HG03575 (cell line): ENCODE measurements at regions not wholly inside any gene's neighbourhood (a gene's known extent, or its start where the extent isn't known, plus 50 kb on each side); places are given as distances from the start of the nearest gene placed in this dataset.
"Not testable (repeated sequence)": the region's sequence is repeated elsewhere in the genome, so short reads cannot be mapped to it uniquely, and the experiment has no call there.

Experiments used
- ATAC-seq: cut with Tn5 transposase; IDR thresholded peaks from one replicate; pipeline ENCODE4 v1.9.1; 2021; ENCODE audit not compliant: unreplicated experiment, insufficient number of reproducible peaks, low FRiP score; ENCODE audit errors: extremely low read depth

GRCh38 chr9:105010089-105010488 lies 82.1 kb upstream of the ABCA1 start:
- ATAC-seq, result not testable (repeated sequence)

GRCh38 chr9:105021917-105022316 lies 94.0 kb upstream of the ABCA1 start:
- ATAC-seq, result no peak

- not testable (repeated sequence) for ATAC-seq
Observed at GRCh38 chr9:105022545-105022944, 94.6 kb upstream of the ABCA1 start.

- ATAC-seq, result no peak
Observed at GRCh38 chr9:105023788-105024187, 95.8 kb upstream of the ABCA1 start.

GRCh38 chr9:105024529-105024928 lies 96.6 kb upstream of the ABCA1 start:
- ATAC-seq, result no peak

GRCh38 chr9:105026451-105026850 lies 98.5 kb upstream of the ABCA1 start:
- no peak for ATAC-seq

- no peak for ATAC-seq
Observed at GRCh38 chr9:105027084-105027483, 99.1 kb upstream of the ABCA1 start.

- ATAC-seq, result no peak
Observed at GRCh38 chr9:105030285-105030684, 102.3 kb upstream of the ABCA1 start.

GRCh38 chr9:105037139-105037538 lies 109.2 kb upstream of the ABCA1 start:
- ATAC-seq, result no peak

GRCh38 chr9:105038051-105038450 lies 110.1 kb upstream of the ABCA1 start:
- ATAC-seq, result no peak

GRCh38 chr9:105039175-105039799 lies 111.3 kb upstream of the ABCA1 start:
- ATAC-seq, result no peak

GRCh38 chr9:105043370-105043936 lies 115.5 kb upstream of the ABCA1 start:
- ATAC-seq, result no peak

GRCh38 chr9:105044518-105044917 lies 116.6 kb upstream of the ABCA1 start:
- ATAC-seq, result no peak

GRCh38 chr9:105046907-105047741 lies 119.2 kb upstream of the ABCA1 start:
- no peak for ATAC-seq

GRCh38 chr9:105047742-105048041 lies 119.7 kb upstream of the ABCA1 start:
- no peak for ATAC-seq

GRCh38 chr9:105048331-105048730 lies 120.4 kb upstream of the ABCA1 start:
- no peak for ATAC-seq

GRCh38 chr9:105050296-105050695 lies 122.3 kb upstream of the ABCA1 start:
- ATAC-seq, result no peak

GRCh38 chr9:105051897-105052296 lies 123.9 kb upstream of the ABCA1 start:
- ATAC-seq, result no peak

GRCh38 chr9:105052346-105052745 lies 124.4 kb upstream of the ABCA1 start:
- ATAC-seq, result no peak

GRCh38 chr9:105053209-105053652 lies 125.3 kb upstream of the ABCA1 start:
- ATAC-seq, result peak; percentile 73
